ENCODE measurements at regions not wholly inside any gene's neighbourhood (a gene's known extent, or its start where the extent isn't known, plus 50 kb on each side); places are given as distances from the start of the nearest gene placed in this dataset.

- 22 to 34% methylated on average over 3 of the region's 3 CpGs for WGBS, 2 donors
- intact Hi-C loops (cut with DNase I; ENCODE audit: low total_unique reads): no loop called here
- no peak for DNase-seq (ENCODE audit: low spot score in 2 of 2)
- no peak for TF ChIP-seq POLR2A (IDR thresholded peaks at IDR 0.05)
- H3K4me3 ChIP-seq (ENCODE audit: low read depth, poor library complexity, severe bottlenecking): no peak overlapping the region
These were observed 864.3 kb upstream of the AGA start for GRCh38 chr4:178306565-178306964.

GRCh38 chr4:178309890-178310289 is 867.7 kb upstream of the AGA start:
- no peak overlapping the region for H3K4me3 ChIP-seq (ENCODE audit: low read depth, poor library complexity, severe bottlenecking)
- TF ChIP-seq CTCF (IDR thresholded peaks at IDR 0.05) (no peak), POLR2A (IDR thresholded peaks at IDR 0.05) (no peak)
- no peak for DNase-seq (ENCODE audit: low spot score in 2 of 2)
- 64 to 83% methylated on average over 2 of the region's 2 CpGs for WGBS, 2 donors
- intact Hi-C loops (cut with DNase I; ENCODE audit: low total_unique reads): no loop called here

GRCh38 chr4:178311997-178312396 is 869.8 kb upstream of the AGA start:
- intact Hi-C loops (cut with DNase I; ENCODE audit: low total_unique reads): no loop called here
- WGBS, 2 donors: 42 to 46% methylated on average over 2 of the region's 2 CpGs
- H3K4me3 ChIP-seq (ENCODE audit: low read depth, poor library complexity, severe bottlenecking): no peak overlapping the region
- no peak for TF ChIP-seq POLR2A (IDR thresholded peaks at IDR 0.05)
- TF ChIP-seq CTCF (IDR thresholded peaks at IDR 0.05): no peak
- no peak for DNase-seq (ENCODE audit: low spot score in 2 of 2)

- intact Hi-C loops (cut with DNase I; ENCODE audit: low total_unique reads): no loop called here
- DNase-seq (ENCODE audit: low spot score in 2 of 2): no peak
- TF ChIP-seq CTCF (IDR thresholded peaks at IDR 0.05): no peak
- no peak for TF ChIP-seq POLR2A (IDR thresholded peaks at IDR 0.05)
- 89 to 92% methylated on average over 3 of the region's 3 CpGs for WGBS, 2 donors
- no peak overlapping the region for H3K4me3 ChIP-seq (ENCODE audit: low read depth, poor library complexity, severe bottlenecking)
These were observed 872.0 kb upstream of the AGA start for GRCh38 chr4:178314287-178314686.

GRCh38 chr4:178316211-178316610 is 874.0 kb upstream of the AGA start:
- WGBS, 2 donors: 54 to 64% methylated on average over 2 of the region's 2 CpGs
- intact Hi-C loops (cut with DNase I; ENCODE audit: low total_unique reads): no loop called here
- TF ChIP-seq POLR2A (IDR thresholded peaks at IDR 0.05) (no peak), CTCF (IDR thresholded peaks at IDR 0.05) (no peak)
- H3K4me3 ChIP-seq (ENCODE audit: low read depth, poor library complexity, severe bottlenecking): no peak overlapping the region
- DNase-seq (ENCODE audit: low spot score in 2 of 2): no peak

GRCh38 chr4:178320003-178320402 is 877.8 kb upstream of the AGA start:
- DNase-seq (ENCODE audit: low spot score in 2 of 2): no peak
- H3K4me3 ChIP-seq (ENCODE audit: low read depth, poor library complexity, severe bottlenecking): no peak overlapping the region
- 94 to 97% methylated on average over 1 of the region's 1 CpG for WGBS, 2 donors
- intact Hi-C loops (cut with DNase I; ENCODE audit: low total_unique reads): no loop called here
- TF ChIP-seq POLR2A (IDR thresholded peaks at IDR 0.05) (no peak), CTCF (IDR thresholded peaks at IDR 0.05) (no peak)
